H1 (cell line): ENCODE measurements at regions not wholly inside any gene's neighbourhood (a gene's known extent, or its start where the extent isn't known, plus 50 kb on each side); places are given as distances from the start of the nearest gene placed in this dataset.

Source experiments
- BACH1 ChIP-seq: IDR thresholded peaks from 2 replicates; pipeline ENCODE4 v1.6.1; 2012; ENCODE audit warnings: low read length, improper control_type of control experiment
- BRCA1 ChIP-seq: IDR thresholded peaks from 2 replicates; pipeline ENCODE4 v1.6.1; 2012; ENCODE audit warnings: low read depth, low read length, improper control_type of control experiment
- EP300 ChIP-seq, 2 experiments: IDR thresholded peaks; 1 replicate in 1 of 2; 2 replicates in 1 of 2; pipeline ENCODE4 v1.6.1; 2011 to 2012; ENCODE audit warnings: low read depth in 2 of 2, low read length in 2 of 2, mild to moderate bottlenecking in 2 of 2, borderline replicate concordance in 1 of 2, inconsistent platforms in 1 of 2, moderate library complexity in 1 of 2
- EZH2 ChIP-seq: fragments of 200-600 bp; sonication (generic); IDR thresholded peaks from 2 replicates; pipeline ENCODE4 v1.7.1; 2012; ENCODE audit warnings: low read depth, mild to moderate bottlenecking, moderate library complexity, low read length, inconsistent platforms; ENCODE audit not compliant: severe bottlenecking
- FOSL1 ChIP-seq: IDR thresholded peaks from 2 replicates; pipeline ENCODE4 v1.6.1; 2011; ENCODE audit warnings: mild to moderate bottlenecking, low read depth, low read length, moderate library complexity; ENCODE audit not compliant: insufficient read depth
- JUND ChIP-seq: IDR thresholded peaks from 2 replicates; pipeline ENCODE4 v1.6.1; 2011; ENCODE audit warnings: mild to moderate bottlenecking, improper control_type of control experiment, low read length
- KDM1A ChIP-seq: fragments of 200-600, 300-600 bp; sonication (generic); IDR thresholded peaks from 2 replicates; pipeline ENCODE4 v1.7.1; 2016; ENCODE audit warnings: mild to moderate bottlenecking, low read length, borderline replicate concordance
- KDM5A ChIP-seq: fragments of 200-600 bp; IDR thresholded peaks from 2 replicates; pipeline ENCODE4 v1.7.1; 2012; ENCODE audit warnings: mild to moderate bottlenecking, low read length, inconsistent platforms, mixed read lengths
- PHF8 ChIP-seq: fragments of 200-600 bp; sonication (generic); conservative IDR thresholded peaks from 2 replicates; pipeline ENCODE4 v1.7.1; 2012; ENCODE audit warnings: low read depth, mild to moderate bottlenecking, inconsistent platforms, low read length, moderate library complexity
- POLR2A ChIP-seq, 2 experiments: IDR thresholded peaks; 1 replicate in 1 of 2; 2 replicates in 1 of 2; pipeline ENCODE4 v1.6.1; 2011; ENCODE audit warnings: low read depth in 2 of 2, low read length in 2 of 2, mild to moderate bottlenecking in 2 of 2; ENCODE audit errors: control extremely low read depth in 1 of 2
- TCF12 ChIP-seq: IDR thresholded peaks from 2 replicates; pipeline ENCODE4 v1.6.1; 2011; ENCODE audit warnings: low read depth, mild to moderate bottlenecking, low read length
- ZNF274 ChIP-seq: IDR thresholded peaks from 2 replicates; pipeline ENCODE4 v1.7.0; 2012; ENCODE audit warnings: low read length, borderline replicate concordance; ENCODE audit errors: extremely low read depth
- TF ChIP-seq, protein P1 (sequence below), 3 experiments: IDR thresholded peaks; 1 replicate in 2 of 3; 2 replicates in 1 of 3; pipeline versions ENCODE4 v1.5.1 to v1.6.1; 2011; ENCODE audit warnings: low read length in 3 of 3, mild to moderate bottlenecking in 3 of 3, inconsistent platforms in 2 of 3, low read depth in 1 of 3, moderate library complexity in 1 of 3; ENCODE audit not compliant: insufficient read depth in 1 of 3; ENCODE audit errors: control extremely low read depth in 1 of 3
- TF ChIP-seq, protein P2 (sequence below): IDR thresholded peaks from 2 replicates; pipeline ENCODE4 v1.6.1; 2012; ENCODE audit warnings: inconsistent platforms

DNA sequence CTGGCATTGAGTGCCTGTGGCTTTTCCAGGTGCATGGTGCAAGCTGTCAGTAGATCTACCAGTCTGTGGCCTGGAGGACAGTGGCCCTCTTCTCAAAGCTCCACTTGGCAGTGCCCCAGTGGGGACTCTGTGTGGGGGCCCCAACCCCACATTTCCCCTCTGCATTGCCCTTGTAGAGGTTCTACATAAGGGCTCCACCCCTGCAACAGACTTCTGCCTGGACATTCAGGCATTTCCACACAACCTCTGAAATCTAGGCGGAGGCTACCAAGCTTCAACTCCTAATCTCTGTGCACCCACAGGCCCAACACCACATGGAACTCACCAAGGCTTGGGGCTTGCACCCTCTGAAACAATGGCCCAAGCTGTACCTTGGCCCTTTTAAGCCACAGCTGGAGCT, 102.7 kb upstream of the PLEKHG7 start:
- no peak for TF ChIP-seq POLR2A (IDR thresholded peaks at IDR 0.05; ENCODE audit: control extremely low read depth in 1 of 2, low read depth in 2 of 2, low read length in 2 of 2)
- no peak for TF ChIP-seq TCF12
- TF ChIP-seq, protein P1, sequence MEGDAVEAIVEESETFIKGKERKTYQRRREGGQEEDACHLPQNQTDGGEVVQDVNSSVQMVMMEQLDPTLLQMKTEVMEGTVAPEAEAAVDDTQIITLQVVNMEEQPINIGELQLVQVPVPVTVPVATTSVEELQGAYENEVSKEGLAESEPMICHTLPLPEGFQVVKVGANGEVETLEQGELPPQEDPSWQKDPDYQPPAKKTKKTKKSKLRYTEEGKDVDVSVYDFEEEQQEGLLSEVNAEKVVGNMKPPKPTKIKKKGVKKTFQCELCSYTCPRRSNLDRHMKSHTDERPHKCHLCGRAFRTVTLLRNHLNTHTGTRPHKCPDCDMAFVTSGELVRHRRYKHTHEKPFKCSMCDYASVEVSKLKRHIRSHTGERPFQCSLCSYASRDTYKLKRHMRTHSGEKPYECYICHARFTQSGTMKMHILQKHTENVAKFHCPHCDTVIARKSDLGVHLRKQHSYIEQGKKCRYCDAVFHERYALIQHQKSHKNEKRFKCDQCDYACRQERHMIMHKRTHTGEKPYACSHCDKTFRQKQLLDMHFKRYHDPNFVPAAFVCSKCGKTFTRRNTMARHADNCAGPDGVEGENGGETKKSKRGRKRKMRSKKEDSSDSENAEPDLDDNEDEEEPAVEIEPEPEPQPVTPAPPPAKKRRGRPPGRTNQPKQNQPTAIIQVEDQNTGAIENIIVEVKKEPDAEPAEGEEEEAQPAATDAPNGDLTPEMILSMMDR (IDR thresholded peaks at IDR 0.05; ENCODE audit: control extremely low read depth in 1 of 3, insufficient read depth in 1 of 3, low read depth in 1 of 3, low read length in 3 of 3) = no peak
- TF ChIP-seq EZH2 = no peak
- TF ChIP-seq, protein P2, sequence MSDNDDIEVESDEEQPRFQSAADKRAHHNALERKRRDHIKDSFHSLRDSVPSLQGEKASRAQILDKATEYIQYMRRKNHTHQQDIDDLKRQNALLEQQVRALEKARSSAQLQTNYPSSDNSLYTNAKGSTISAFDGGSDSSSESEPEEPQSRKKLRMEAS = no peak
- TF ChIP-seq KDM5A = no peak
- TF ChIP-seq ZNF274 = no peak
- TF ChIP-seq BACH1 = no peak
- no peak for TF ChIP-seq EP300 (IDR thresholded peaks at IDR 0.05; ENCODE audit: borderline replicate concordance in 1 of 2, low read depth in 2 of 2, low read length in 2 of 2)
- TF ChIP-seq JUND = no peak
- no peak for TF ChIP-seq PHF8
- TF ChIP-seq FOSL1 = no peak
- no peak for TF ChIP-seq BRCA1
- no peak for TF ChIP-seq KDM1A
